ENCODE measurements at regions not wholly inside any gene's neighbourhood (a gene's known extent, or its start where the extent isn't known, plus 50 kb on each side); places are given as distances from the start of the nearest gene placed in this dataset.

DNA sequence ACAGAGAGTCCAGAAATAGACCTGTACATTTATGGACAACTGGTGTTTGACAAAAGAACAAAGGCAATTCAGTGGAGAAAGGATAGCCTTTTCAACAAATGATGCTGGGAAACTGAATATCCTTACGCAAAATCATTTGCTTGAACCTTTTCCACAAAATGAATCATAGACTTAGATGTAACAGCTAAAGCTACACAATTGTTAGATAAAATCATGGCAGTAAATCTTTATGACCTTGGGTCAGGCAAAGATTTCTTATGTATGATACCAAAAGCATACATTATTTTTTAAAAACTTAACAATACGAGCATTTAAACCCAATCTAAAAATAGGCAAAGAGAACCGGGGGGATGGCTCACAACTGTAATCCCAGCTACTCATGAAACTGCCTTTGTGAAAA lies 73.5 kb upstream of the DST start:
- intact Hi-C loops (cut with micrococcal nuclease): no loop called here
- no peak for DNase-seq
- H3K9me3 ChIP-seq (ENCODE audit: control extremely low read depth in 1 of 3, control insufficient read depth in 2 of 3, insufficient read depth in 1 of 3, low read length in 2 of 3): no peaks in the 10 kb centered on the region
- H3K4me1 ChIP-seq (ENCODE audit: control insufficient read depth in 2 of 2, insufficient read depth in 2 of 2, low read length in 2 of 2): no peaks in the 10 kb centered on the region
- Mint-ChIP-seq H3K4me3 (no peak overlapping the region), H3K27ac (no peak overlapping the region), H3K9me3 (ENCODE audit: insufficient read depth) (peaks cover 6% of the 10 kb centered on the region), H3K4me1 (no peaks in the 10 kb centered on the region), H3K27me3 (peaks cover 3% of the 10 kb centered on the region)
- H3K36me3 ChIP-seq (replicated peaks in 1 of 2; ENCODE audit: control extremely low read depth in 1 of 2, control insufficient read depth in 1 of 2, extremely low read depth in 1 of 2, insufficient read depth in 2 of 2, low read length in 1 of 2): no peaks in the 10 kb centered on the region
- ATAC-seq (ENCODE audit: low read depth): no peak
- POLR2A ChIA-PET: no interaction called here
- H3K27me3 ChIP-seq (replicated peaks in 1 of 4; ENCODE audit: control extremely low read depth in 1 of 4, control insufficient read depth in 3 of 4, insufficient read depth in 4 of 4, low read length in 3 of 4): no peaks in the 10 kb centered on the region
- no peak overlapping the region for H3K9ac ChIP-seq (ENCODE audit: low read length)
- WGBS (ENCODE audit: insufficient coverage): 100% methylated on average over 2 of the region's 3 CpGs
- no peak overlapping the region for H3K27ac ChIP-seq (ENCODE audit: low read length in 2 of 2)
- no peak overlapping the region for H2AFZ ChIP-seq (ENCODE audit: insufficient read depth, low read depth, low read length, poor library complexity, severe bottlenecking)
- no peak for TF ChIP-seq EZH2 (IDR thresholded peaks at IDR 0.05; ENCODE audit: borderline replicate concordance, insufficient read depth, low read depth, low read length, poor library complexity, severe bottlenecking)
- no peak for TF ChIP-seq CTCF (IDR thresholded peaks at IDR 0.05)
- no peaks in the 10 kb centered on the region for H4K20me1 ChIP-seq (ENCODE audit: control insufficient read depth, insufficient read depth, low read length, poor library complexity, severe bottlenecking)
- CTCF ChIA-PET: interaction anchor here (1.1 kb wide), 1 partner anchor 11 kb away, joined by 4 read pairs; no protein-coding TSS in a partner anchor
- no peak overlapping the region for H3K4me3 ChIP-seq (ENCODE audit: control extremely low read depth in 1 of 5, extremely low read depth in 1 of 5, insufficient read depth in 1 of 5, low read depth in 2 of 5, low read length in 4 of 5)
- no peaks in the 10 kb centered on the region for H3K79me2 ChIP-seq (ENCODE audit: control insufficient read depth, insufficient read depth, low read length)
- H3K4me2 ChIP-seq (replicated peaks; ENCODE audit: low read depth, low read length, poor library complexity, severe bottlenecking): no peak overlapping the region

GRCh38 chr6:56715741-56716140 lies 73.1 kb upstream of the DST start:
- CTCF ChIA-PET: interaction anchor here (1.1 kb wide), 1 partner anchor 10 kb away, joined by 4 read pairs; no protein-coding TSS in a partner anchor
- Histone ChIP-seq H4K20me1 (ENCODE audit: control insufficient read depth, insufficient read depth, low read length, poor library complexity, severe bottlenecking) (no peaks in the 10 kb centered on the region), H3K9me3 (ENCODE audit: control extremely low read depth in 1 of 3, control insufficient read depth in 2 of 3, insufficient read depth in 1 of 3, low read length in 2 of 3) (no peaks in the 10 kb centered on the region), H3K27me3 (replicated peaks in 1 of 4; ENCODE audit: control extremely low read depth in 1 of 4, control insufficient read depth in 3 of 4, insufficient read depth in 4 of 4, low read length in 3 of 4) (no peaks in the 10 kb centered on the region), H3K9ac (ENCODE audit: low read length) (no peak overlapping the region), H3K4me1 (ENCODE audit: control insufficient read depth in 2 of 2, insufficient read depth in 2 of 2, low read length in 2 of 2) (no peaks in the 10 kb centered on the region), H3K27ac (ENCODE audit: low read length in 2 of 2) (no peak overlapping the region), H3K4me3 (ENCODE audit: control extremely low read depth in 1 of 5, extremely low read depth in 1 of 5, insufficient read depth in 1 of 5, low read depth in 2 of 5, low read length in 4 of 5) (no peak overlapping the region), H3K79me2 (ENCODE audit: control insufficient read depth, insufficient read depth, low read length) (no peaks in the 10 kb centered on the region), H3K36me3 (replicated peaks in 1 of 2; ENCODE audit: control extremely low read depth in 1 of 2, control insufficient read depth in 1 of 2, extremely low read depth in 1 of 2, insufficient read depth in 2 of 2, low read length in 1 of 2) (no peaks in the 10 kb centered on the region), H2AFZ (ENCODE audit: insufficient read depth, low read depth, low read length, poor library complexity, severe bottlenecking) (no peak overlapping the region), H3K4me2 (replicated peaks; ENCODE audit: low read depth, low read length, poor library complexity, severe bottlenecking) (no peak overlapping the region)
- 84% methylated on average over 3 of the region's 3 CpGs for WGBS (ENCODE audit: insufficient coverage)
- TF ChIP-seq EZH2 (IDR thresholded peaks at IDR 0.05; ENCODE audit: borderline replicate concordance, insufficient read depth, low read depth, low read length, poor library complexity, severe bottlenecking): no peak
- no peak for TF ChIP-seq CTCF (IDR thresholded peaks at IDR 0.05)
- H3K4me1 Mint-ChIP-seq: no peaks in the 10 kb centered on the region
- DNase-seq (no peak), ATAC-seq (ENCODE audit: low read depth) (no peak)
- peaks cover 6% of the 10 kb centered on the region for H3K9me3 Mint-ChIP-seq (ENCODE audit: insufficient read depth)
- H3K27me3 Mint-ChIP-seq: peaks cover 3% of the 10 kb centered on the region
- no peak overlapping the region for H3K4me3 Mint-ChIP-seq
- POLR2A ChIA-PET: no interaction called here
- no peak overlapping the region for H3K27ac Mint-ChIP-seq
- intact Hi-C loops (cut with micrococcal nuclease): no loop called here

All from B cell (primary cell).